ENCODE measurements at regions not wholly inside any gene's neighbourhood (a gene's known extent, or its start where the extent isn't known, plus 50 kb on each side); places are given as distances from the start of the nearest gene placed in this dataset.

- Histone ChIP-seq H3K4me3 (replicated peaks; ENCODE audit: insufficient read depth, low read length) (no peak overlapping the region), H3K27ac (replicated peaks) (no peak overlapping the region), H3K27me3 (ENCODE audit: insufficient read depth, poor library complexity, severe bottlenecking) (no peaks in the 10 kb centered on the region)
- no peak for DNase-seq (ENCODE audit: low read depth in 1 of 2, low spot score in 1 of 2)
- no peak for TF ChIP-seq SPI1 (IDR thresholded peaks at IDR 0.05; ENCODE audit: borderline replicate concordance, low read depth)
- TF ChIP-seq, protein P1, sequence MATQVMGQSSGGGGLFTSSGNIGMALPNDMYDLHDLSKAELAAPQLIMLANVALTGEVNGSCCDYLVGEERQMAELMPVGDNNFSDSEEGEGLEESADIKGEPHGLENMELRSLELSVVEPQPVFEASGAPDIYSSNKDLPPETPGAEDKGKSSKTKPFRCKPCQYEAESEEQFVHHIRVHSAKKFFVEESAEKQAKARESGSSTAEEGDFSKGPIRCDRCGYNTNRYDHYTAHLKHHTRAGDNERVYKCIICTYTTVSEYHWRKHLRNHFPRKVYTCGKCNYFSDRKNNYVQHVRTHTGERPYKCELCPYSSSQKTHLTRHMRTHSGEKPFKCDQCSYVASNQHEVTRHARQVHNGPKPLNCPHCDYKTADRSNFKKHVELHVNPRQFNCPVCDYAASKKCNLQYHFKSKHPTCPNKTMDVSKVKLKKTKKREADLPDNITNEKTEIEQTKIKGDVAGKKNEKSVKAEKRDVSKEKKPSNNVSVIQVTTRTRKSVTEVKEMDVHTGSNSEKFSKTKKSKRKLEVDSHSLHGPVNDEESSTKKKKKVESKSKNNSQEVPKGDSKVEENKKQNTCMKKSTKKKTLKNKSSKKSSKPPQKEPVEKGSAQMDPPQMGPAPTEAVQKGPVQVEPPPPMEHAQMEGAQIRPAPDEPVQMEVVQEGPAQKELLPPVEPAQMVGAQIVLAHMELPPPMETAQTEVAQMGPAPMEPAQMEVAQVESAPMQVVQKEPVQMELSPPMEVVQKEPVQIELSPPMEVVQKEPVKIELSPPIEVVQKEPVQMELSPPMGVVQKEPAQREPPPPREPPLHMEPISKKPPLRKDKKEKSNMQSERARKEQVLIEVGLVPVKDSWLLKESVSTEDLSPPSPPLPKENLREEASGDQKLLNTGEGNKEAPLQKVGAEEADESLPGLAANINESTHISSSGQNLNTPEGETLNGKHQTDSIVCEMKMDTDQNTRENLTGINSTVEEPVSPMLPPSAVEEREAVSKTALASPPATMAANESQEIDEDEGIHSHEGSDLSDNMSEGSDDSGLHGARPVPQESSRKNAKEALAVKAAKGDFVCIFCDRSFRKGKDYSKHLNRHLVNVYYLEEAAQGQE (IDR thresholded peaks at IDR 0.05; ENCODE audit: insufficient replicate concordance, low read depth): no peak
- no peak for TF ChIP-seq POLR2AphosphoS5 (IDR thresholded peaks at IDR 0.05; ENCODE audit: low read depth)
- TF ChIP-seq, protein P2, sequence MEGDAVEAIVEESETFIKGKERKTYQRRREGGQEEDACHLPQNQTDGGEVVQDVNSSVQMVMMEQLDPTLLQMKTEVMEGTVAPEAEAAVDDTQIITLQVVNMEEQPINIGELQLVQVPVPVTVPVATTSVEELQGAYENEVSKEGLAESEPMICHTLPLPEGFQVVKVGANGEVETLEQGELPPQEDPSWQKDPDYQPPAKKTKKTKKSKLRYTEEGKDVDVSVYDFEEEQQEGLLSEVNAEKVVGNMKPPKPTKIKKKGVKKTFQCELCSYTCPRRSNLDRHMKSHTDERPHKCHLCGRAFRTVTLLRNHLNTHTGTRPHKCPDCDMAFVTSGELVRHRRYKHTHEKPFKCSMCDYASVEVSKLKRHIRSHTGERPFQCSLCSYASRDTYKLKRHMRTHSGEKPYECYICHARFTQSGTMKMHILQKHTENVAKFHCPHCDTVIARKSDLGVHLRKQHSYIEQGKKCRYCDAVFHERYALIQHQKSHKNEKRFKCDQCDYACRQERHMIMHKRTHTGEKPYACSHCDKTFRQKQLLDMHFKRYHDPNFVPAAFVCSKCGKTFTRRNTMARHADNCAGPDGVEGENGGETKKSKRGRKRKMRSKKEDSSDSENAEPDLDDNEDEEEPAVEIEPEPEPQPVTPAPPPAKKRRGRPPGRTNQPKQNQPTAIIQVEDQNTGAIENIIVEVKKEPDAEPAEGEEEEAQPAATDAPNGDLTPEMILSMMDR (IDR thresholded peaks at IDR 0.05; ENCODE audit: insufficient read depth, low read length): no peak
- no peak for TF ChIP-seq GABPA (IDR thresholded peaks at IDR 0.05; ENCODE audit: low read depth)
Measured at GRCh38 chr5:4570047-4570995, 569.8 kb upstream of the ADAMTS16 start.

DNA sequence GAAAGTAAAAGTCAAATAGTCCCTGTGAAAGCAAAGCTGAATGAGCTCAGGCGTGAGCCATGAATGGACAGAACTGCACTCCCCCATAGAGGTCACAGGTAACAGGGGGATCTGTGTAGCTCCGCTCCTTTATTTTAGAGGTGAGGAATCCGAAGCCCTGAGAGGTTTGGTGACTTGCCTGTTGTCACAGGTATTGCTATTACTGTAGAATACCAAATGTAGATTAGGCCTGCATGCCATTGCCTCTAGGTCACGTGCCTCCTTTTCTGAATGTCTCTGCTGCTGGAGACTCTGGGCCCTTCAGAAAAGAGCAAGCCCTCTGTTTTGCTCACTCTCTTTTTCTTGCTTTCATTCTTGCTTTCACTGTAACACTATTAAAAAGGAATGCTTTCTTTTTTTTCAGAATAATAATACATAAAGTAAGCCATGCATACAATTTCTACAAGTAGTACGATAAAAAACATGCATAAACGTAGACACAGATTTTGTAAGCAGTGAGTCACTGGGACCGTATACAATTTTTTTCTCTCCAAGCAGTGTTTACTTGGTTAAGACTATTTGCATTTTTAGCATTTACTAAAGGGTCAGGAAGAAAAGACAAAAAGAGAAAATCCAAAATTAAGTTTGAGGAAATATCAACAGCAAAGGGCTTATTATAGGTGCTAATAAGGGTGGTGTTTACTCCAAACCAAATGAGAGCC, 568.7 kb upstream of the ADAMTS16 start:
- H3K27me3 ChIP-seq (ENCODE audit: insufficient read depth, poor library complexity, severe bottlenecking): no peaks in the 10 kb centered on the region
- no peak overlapping the region for H3K27ac ChIP-seq (replicated peaks)
- no peak for DNase-seq (ENCODE audit: low read depth in 1 of 2, low spot score in 1 of 2)
- TF ChIP-seq POLR2AphosphoS5 (IDR thresholded peaks at IDR 0.05; ENCODE audit: low read depth) (no peak), SPI1 (IDR thresholded peaks at IDR 0.05; ENCODE audit: borderline replicate concordance, low read depth) (no peak), GABPA (IDR thresholded peaks at IDR 0.05; ENCODE audit: low read depth) (no peak)
- H3K4me3 ChIP-seq (replicated peaks; ENCODE audit: insufficient read depth, low read length): no peak overlapping the region

GRCh38 chr5:4572311-4573100, 567.6 kb upstream of the ADAMTS16 start:
- no peak for DNase-seq (ENCODE audit: low read depth in 1 of 2, low spot score in 1 of 2)
- H3K27me3 ChIP-seq (ENCODE audit: insufficient read depth, poor library complexity, severe bottlenecking): no peaks in the 10 kb centered on the region
- TF ChIP-seq, protein P2 (IDR thresholded peaks at IDR 0.05; ENCODE audit: insufficient read depth, low read length): no peak
- TF ChIP-seq GABPA (IDR thresholded peaks at IDR 0.05; ENCODE audit: low read depth): no peak
- TF ChIP-seq POLR2AphosphoS5 (IDR thresholded peaks at IDR 0.05; ENCODE audit: low read depth): no peak
- TF ChIP-seq SPI1 (IDR thresholded peaks at IDR 0.05; ENCODE audit: borderline replicate concordance, low read depth): no peak
- TF ChIP-seq, protein P1 (IDR thresholded peaks at IDR 0.05; ENCODE audit: insufficient replicate concordance, low read depth): no peak
- H3K4me3 ChIP-seq (replicated peaks; ENCODE audit: insufficient read depth, low read length): no peak overlapping the region
- H3K27ac ChIP-seq (replicated peaks): no peak overlapping the region
